Peyer's patch (tissue), 4 donors: ENCODE measurements at regions not wholly inside any gene's neighbourhood (a gene's known extent, or its start where the extent isn't known, plus 50 kb on each side); places are given as distances from the start of the nearest gene placed in this dataset.
"Not testable (repeated sequence)": the region's sequence is repeated elsewhere in the genome, so short reads cannot be mapped to it uniquely, and the experiment has no call there.

Experiments
- DNase-seq, 3 donors: peaks; one replicate each; pipeline ENCODE4 v3.0.0-alpha.2; 2017 to 2019
- H3K27ac ChIP-seq, 4 donors: fragments of 200-600 bp; sonication (generic); one replicate each; pipeline ENCODE4 v1.5.1; 2016 to 2019
- H3K27me3 ChIP-seq, 2 donors: fragments of 200-600 bp; sonication (generic); one replicate each; pipeline ENCODE4 v1.5.1; 2019
- H3K36me3 ChIP-seq, 3 donors: fragments of 200-600 bp; sonication (generic); one replicate each; pipeline ENCODE4 v1.5.1; 2016 to 2019
- H3K4me1 ChIP-seq, 4 donors: fragments of 200-600 bp; sonication (generic); one replicate each; pipeline ENCODE4 v1.5.1; 2016 to 2019
- H3K4me3 ChIP-seq, 4 donors: fragments of 200-600 bp; sonication (generic); 1 replicate in 3 of 4; 2 replicates in 1 of 4; pipeline ENCODE4 v1.5.1; 2016 to 2019; ENCODE audit warnings: mild to moderate bottlenecking in 1 of 4
- H3K9me3 ChIP-seq, 4 donors: fragments of 200-600 bp; sonication (generic); one replicate each; pipeline ENCODE4 v1.5.1; 2016 to 2019; ENCODE audit warnings: mild to moderate bottlenecking in 1 of 4
- POLR2A ChIP-seq, 2 donors: fragments of 450-650 bp; IDR thresholded peaks; one replicate each; pipeline ENCODE4 v1.5.1; 2017; ENCODE audit warnings: antibody characterized with exemption in 2 of 2, mild to moderate bottlenecking in 2 of 2, moderate library complexity in 2 of 2
- TF ChIP-seq, protein P1 (sequence below), 6 experiments: fragments of 450-650 bp in 4 of 6; fragments of 200-600 bp in 2 of 6; sonication (generic) in 1 of 6; IDR thresholded peaks; one replicate each; pipeline ENCODE4 v1.5.1; 2017 to 2019; ENCODE audit warnings: antibody characterized with exemption in 6 of 6, mild to moderate bottlenecking in 3 of 6, moderate library complexity in 1 of 6

GRCh38 chr10:129059977-129060376 is 407.1 kb upstream of the MGMT start:
- no peaks in the 10 kb centered on the region for H3K4me1 ChIP-seq
- no peak overlapping the region for H3K27ac ChIP-seq
- no peak for TF ChIP-seq POLR2A (IDR thresholded peaks at IDR 0.05)
- TF ChIP-seq, protein P1, sequence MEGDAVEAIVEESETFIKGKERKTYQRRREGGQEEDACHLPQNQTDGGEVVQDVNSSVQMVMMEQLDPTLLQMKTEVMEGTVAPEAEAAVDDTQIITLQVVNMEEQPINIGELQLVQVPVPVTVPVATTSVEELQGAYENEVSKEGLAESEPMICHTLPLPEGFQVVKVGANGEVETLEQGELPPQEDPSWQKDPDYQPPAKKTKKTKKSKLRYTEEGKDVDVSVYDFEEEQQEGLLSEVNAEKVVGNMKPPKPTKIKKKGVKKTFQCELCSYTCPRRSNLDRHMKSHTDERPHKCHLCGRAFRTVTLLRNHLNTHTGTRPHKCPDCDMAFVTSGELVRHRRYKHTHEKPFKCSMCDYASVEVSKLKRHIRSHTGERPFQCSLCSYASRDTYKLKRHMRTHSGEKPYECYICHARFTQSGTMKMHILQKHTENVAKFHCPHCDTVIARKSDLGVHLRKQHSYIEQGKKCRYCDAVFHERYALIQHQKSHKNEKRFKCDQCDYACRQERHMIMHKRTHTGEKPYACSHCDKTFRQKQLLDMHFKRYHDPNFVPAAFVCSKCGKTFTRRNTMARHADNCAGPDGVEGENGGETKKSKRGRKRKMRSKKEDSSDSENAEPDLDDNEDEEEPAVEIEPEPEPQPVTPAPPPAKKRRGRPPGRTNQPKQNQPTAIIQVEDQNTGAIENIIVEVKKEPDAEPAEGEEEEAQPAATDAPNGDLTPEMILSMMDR (IDR thresholded peaks at IDR 0.05) = no peak
- no peak overlapping the region for H3K4me3 ChIP-seq
- no peaks in the 10 kb centered on the region for H3K36me3 ChIP-seq
- no peaks in the 10 kb centered on the region for H3K27me3 ChIP-seq
- no peak for DNase-seq
- H3K9me3 ChIP-seq = no peaks in the 10 kb centered on the region

DNA sequence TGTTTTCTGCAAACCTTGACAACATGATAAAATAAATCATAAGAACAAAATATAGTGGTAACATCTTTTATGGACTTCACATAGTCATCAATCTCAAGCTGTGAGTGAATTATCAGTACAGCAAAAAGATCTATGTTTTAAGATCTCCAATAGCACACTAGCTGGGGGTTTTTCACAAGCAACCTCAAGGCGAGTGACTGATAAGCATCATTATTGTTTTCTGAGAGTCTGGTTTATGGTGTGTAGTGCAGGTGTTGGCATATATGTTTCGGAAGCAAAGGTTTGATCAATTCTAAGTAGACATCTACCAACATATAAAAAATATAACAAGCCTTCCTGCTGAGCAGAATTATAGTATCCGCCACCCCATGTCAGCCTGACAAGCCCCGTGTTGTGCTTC is 403.8 kb upstream of the MGMT start:
- H3K9me3 ChIP-seq = no peaks in the 10 kb centered on the region

GRCh38 chr10:129063877-129064276 is 403.2 kb upstream of the MGMT start:
- H3K9me3 ChIP-seq = no peaks in the 10 kb centered on the region
- TF ChIP-seq POLR2A (IDR thresholded peaks at IDR 0.05) = no peak
- TF ChIP-seq, protein P1 (IDR thresholded peaks at IDR 0.05) = no peak
- H3K4me3 ChIP-seq = no peak overlapping the region
- DNase-seq = no peak
- no peaks in the 10 kb centered on the region for H3K27me3 ChIP-seq
- no peaks in the 10 kb centered on the region for H3K36me3 ChIP-seq
- no peaks in the 10 kb centered on the region for H3K4me1 ChIP-seq
- no peak overlapping the region for H3K27ac ChIP-seq

More for the DNA sequence above, 403.8 kb upstream of the MGMT start:
- TF ChIP-seq, protein P1 (IDR thresholded peaks at IDR 0.05) = no peak
- TF ChIP-seq POLR2A (IDR thresholded peaks at IDR 0.05) = no peak
- no peak overlapping the region for H3K27ac ChIP-seq
- DNase-seq = no peak
- no peaks in the 10 kb centered on the region for H3K27me3 ChIP-seq
- H3K4me3 ChIP-seq = no peak overlapping the region
- no peaks in the 10 kb centered on the region for H3K4me1 ChIP-seq
- H3K36me3 ChIP-seq = no peaks in the 10 kb centered on the region

- H3K36me3 ChIP-seq, H3K27ac ChIP-seq, H3K4me1 ChIP-seq, DNase-seq, H3K9me3 ChIP-seq, H3K4me3 ChIP-seq, H3K27me3 ChIP-seq: not testable (repeated sequence)
Measured at GRCh38 chr10:129066529-129066928, 400.5 kb upstream of the MGMT start.

- not testable (repeated sequence) for H3K9me3 ChIP-seq, H3K27ac ChIP-seq, H3K27me3 ChIP-seq, H3K36me3 ChIP-seq, H3K4me1 ChIP-seq, DNase-seq, H3K4me3 ChIP-seq
Measured at GRCh38 chr10:129071411-129071810, 395.6 kb upstream of the MGMT start.

DNA sequence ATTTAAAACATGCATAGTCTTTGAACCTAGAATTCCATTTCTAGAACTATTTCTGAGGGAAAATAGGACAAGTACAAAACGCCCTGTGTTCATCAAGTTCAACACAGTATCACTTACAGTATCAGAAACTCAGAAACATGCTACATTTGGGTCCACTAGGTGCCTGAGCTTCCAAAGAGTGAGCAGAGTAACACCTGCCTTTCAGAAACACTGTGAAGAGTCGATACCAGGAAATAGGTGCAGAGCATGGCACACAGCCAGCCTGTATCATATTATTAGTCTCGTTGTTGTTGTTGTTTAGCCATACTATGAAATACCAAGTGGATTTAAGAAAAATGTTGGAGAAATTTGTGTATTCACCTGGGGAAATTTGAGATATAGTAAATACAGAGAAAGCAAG is 392.1 kb upstream of the MGMT start:
- DNase-seq = no peak
- no peak overlapping the region for H3K27ac ChIP-seq
- H3K4me1 ChIP-seq = no peaks in the 10 kb centered on the region
- H3K36me3 ChIP-seq = no peaks in the 10 kb centered on the region
- H3K27me3 ChIP-seq = no peaks in the 10 kb centered on the region
- H3K4me3 ChIP-seq = no peak overlapping the region
- no peak for TF ChIP-seq POLR2A (IDR thresholded peaks at IDR 0.05)
- TF ChIP-seq, protein P1 (IDR thresholded peaks at IDR 0.05) = no peak
- H3K9me3 ChIP-seq = no peaks in the 10 kb centered on the region

GRCh38 chr10:129075508-129075907 is 391.5 kb upstream of the MGMT start:
- H3K4me1 ChIP-seq = no peaks in the 10 kb centered on the region
- H3K4me3 ChIP-seq = no peak overlapping the region
- no peaks in the 10 kb centered on the region for H3K36me3 ChIP-seq
- H3K27ac ChIP-seq = no peak overlapping the region
- H3K9me3 ChIP-seq = no peaks in the 10 kb centered on the region
- TF ChIP-seq POLR2A (IDR thresholded peaks at IDR 0.05) = no peak
- TF ChIP-seq, protein P1 (IDR thresholded peaks at IDR 0.05) = no peak
- no peaks in the 10 kb centered on the region for H3K27me3 ChIP-seq
- DNase-seq = no peak
